Gastrocnemius medialis (tissue), 4 donors: ENCODE measurements at regions not wholly inside any gene's neighbourhood (a gene's known extent, or its start where the extent isn't known, plus 50 kb on each side); places are given as distances from the start of the nearest gene placed in this dataset.

Experiments
- POLR2A ChIP-seq, 2 donors: fragments of 450-650 bp; IDR thresholded peaks; one replicate each; pipeline ENCODE4 v1.6.1; 2017; ENCODE audit warnings: antibody characterized with exemption in 2 of 2, mild to moderate bottlenecking in 2 of 2, moderate library complexity in 2 of 2
- TF ChIP-seq, protein P1 (sequence below), 5 experiments: fragments of 450-650 bp in 3 of 5; fragments of 200-600 bp in 2 of 5; sonication (generic) in 2 of 5; IDR thresholded peaks in 4 of 5; conservative IDR thresholded peaks in 1 of 5; 1 replicate in 4 of 5; 2 replicates in 1 of 5; pipeline ENCODE4 v1.5.1; 2016 to 2019; ENCODE audit warnings: antibody characterized with exemption in 5 of 5, mild to moderate bottlenecking in 3 of 5, moderate library complexity in 3 of 5

DNA sequence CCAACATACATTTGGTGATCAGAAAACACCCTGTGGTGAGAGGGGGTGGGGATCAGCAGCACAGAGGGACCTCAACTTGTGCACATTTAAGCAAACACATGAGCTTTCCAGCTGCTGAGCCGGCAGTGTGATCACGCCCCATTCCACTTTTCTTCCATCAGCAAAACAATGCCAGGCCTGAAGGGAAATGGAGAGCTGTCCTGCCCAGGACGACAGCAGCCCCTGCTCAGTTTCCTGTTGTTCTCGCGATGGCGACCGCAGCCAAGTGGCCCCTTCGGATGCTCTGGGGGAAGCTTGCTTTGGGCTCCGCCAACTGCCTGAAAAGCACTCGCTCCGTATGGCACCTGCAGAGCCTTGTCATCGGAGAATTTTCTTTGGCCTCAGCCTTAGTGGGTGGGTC is 272.3 kb downstream of the FOXL1 start:
- TF ChIP-seq, protein P1, sequence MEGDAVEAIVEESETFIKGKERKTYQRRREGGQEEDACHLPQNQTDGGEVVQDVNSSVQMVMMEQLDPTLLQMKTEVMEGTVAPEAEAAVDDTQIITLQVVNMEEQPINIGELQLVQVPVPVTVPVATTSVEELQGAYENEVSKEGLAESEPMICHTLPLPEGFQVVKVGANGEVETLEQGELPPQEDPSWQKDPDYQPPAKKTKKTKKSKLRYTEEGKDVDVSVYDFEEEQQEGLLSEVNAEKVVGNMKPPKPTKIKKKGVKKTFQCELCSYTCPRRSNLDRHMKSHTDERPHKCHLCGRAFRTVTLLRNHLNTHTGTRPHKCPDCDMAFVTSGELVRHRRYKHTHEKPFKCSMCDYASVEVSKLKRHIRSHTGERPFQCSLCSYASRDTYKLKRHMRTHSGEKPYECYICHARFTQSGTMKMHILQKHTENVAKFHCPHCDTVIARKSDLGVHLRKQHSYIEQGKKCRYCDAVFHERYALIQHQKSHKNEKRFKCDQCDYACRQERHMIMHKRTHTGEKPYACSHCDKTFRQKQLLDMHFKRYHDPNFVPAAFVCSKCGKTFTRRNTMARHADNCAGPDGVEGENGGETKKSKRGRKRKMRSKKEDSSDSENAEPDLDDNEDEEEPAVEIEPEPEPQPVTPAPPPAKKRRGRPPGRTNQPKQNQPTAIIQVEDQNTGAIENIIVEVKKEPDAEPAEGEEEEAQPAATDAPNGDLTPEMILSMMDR (IDR thresholded peaks at IDR 0.05 in 4 of 5, conservative IDR thresholded peaks at IDR 0.05 in 1 of 5): no peak
- no peak for TF ChIP-seq POLR2A (IDR thresholded peaks at IDR 0.05)
